ENCODE measurements at regions not wholly inside any gene's neighbourhood (a gene's known extent, or its start where the extent isn't known, plus 50 kb on each side); places are given as distances from the start of the nearest gene placed in this dataset.

- DNase-seq = no peak
- no peak overlapping the region for H3K4me3 ChIP-seq (ENCODE audit: low read depth, low read length)
- CTCF ChIA-PET = no interaction called here
- BruUV-seq (replicated peaks) = no TSS peak
- Mint-ChIP-seq H3K4me1 (ENCODE audit: low read depth, unreplicated experiment) (peaks cover 7% of the 10 kb centered on the region), H3K9me3 (ENCODE audit: unreplicated experiment) (peaks cover 22% of the 10 kb centered on the region), H3K27me3 (ENCODE audit: insufficient read depth, unreplicated experiment) (no peaks in the 10 kb centered on the region), H3K27ac (ENCODE audit: unreplicated experiment) (no peak overlapping the region), H3K36me3 (ENCODE audit: insufficient read depth, unreplicated experiment) (no peaks in the 10 kb centered on the region), H3K4me3 (ENCODE audit: unreplicated experiment) (no peak overlapping the region)
- peaks cover 18% of the 10 kb centered on the region for H3K4me1 ChIP-seq
- H3K9me3 ChIP-seq = no peaks in the 10 kb centered on the region
- intact Hi-C loops (cut with micrococcal nuclease; ENCODE audit: unreplicated experiment) = no loop called here
- no peaks in the 10 kb centered on the region for H3K27me3 ChIP-seq (replicated peaks; ENCODE audit: control insufficient read depth, insufficient read depth, low read length)
- POLR2A ChIA-PET = no interaction called here
- H3K36me3 ChIP-seq (ENCODE audit: control insufficient read depth, insufficient read depth, low read length) = no peaks in the 10 kb centered on the region
- no peak for TF ChIP-seq CTCF (IDR thresholded peaks at IDR 0.05; ENCODE audit: insufficient read depth in 1 of 2, low read depth in 1 of 2, low read length in 1 of 2, severe bottlenecking in 1 of 2, unreplicated experiment in 1 of 2)
These were observed 68.7 kb upstream of the NMNAT3 start for GRCh38 chr3:139746481-139746880.

DNA sequence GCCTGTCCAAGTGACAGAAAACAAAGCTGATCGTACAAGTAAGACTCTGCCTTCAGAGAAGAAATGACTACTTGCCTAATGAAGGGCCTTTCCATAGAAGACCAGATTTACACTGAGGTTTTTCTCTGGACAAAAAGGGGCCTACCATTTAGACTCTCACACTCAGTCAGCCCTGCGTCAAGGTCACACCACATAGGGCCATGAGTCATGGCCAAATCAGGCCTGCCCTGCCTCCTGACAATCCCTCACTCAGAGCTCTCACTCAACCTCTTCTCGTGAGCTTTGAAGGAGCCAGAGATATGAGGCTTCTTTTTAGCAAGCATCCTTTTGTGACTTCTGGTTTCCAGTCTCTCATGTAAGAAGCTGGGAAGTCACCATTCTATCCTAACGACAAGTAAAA is 68.1 kb upstream of the NMNAT3 start:
- Mint-ChIP-seq H3K27ac (ENCODE audit: unreplicated experiment) (no peak overlapping the region), H3K4me1 (ENCODE audit: low read depth, unreplicated experiment) (peaks cover 7% of the 10 kb centered on the region), H3K4me3 (ENCODE audit: unreplicated experiment) (no peak overlapping the region), H3K36me3 (ENCODE audit: insufficient read depth, unreplicated experiment) (no peaks in the 10 kb centered on the region), H3K9me3 (ENCODE audit: unreplicated experiment) (peaks cover 16% of the 10 kb centered on the region), H3K27me3 (ENCODE audit: insufficient read depth, unreplicated experiment) (no peaks in the 10 kb centered on the region)
- Histone ChIP-seq H3K27me3 (replicated peaks; ENCODE audit: control insufficient read depth, insufficient read depth, low read length) (no peaks in the 10 kb centered on the region), H3K4me3 (ENCODE audit: low read depth, low read length) (no peak overlapping the region), H3K36me3 (ENCODE audit: control insufficient read depth, insufficient read depth, low read length) (no peaks in the 10 kb centered on the region), H3K4me1 (peaks cover 18% of the 10 kb centered on the region), H3K9me3 (no peaks in the 10 kb centered on the region)
- ChIA-PET CTCF (no interaction called here), POLR2A (no interaction called here)
- no peak for TF ChIP-seq CTCF (IDR thresholded peaks at IDR 0.05; ENCODE audit: insufficient read depth in 1 of 2, low read depth in 1 of 2, low read length in 1 of 2, severe bottlenecking in 1 of 2, unreplicated experiment in 1 of 2)
- no peak for DNase-seq
- no TSS peak for BruUV-seq (replicated peaks)
- intact Hi-C loops (cut with micrococcal nuclease; ENCODE audit: unreplicated experiment) = no loop called here

DNA sequence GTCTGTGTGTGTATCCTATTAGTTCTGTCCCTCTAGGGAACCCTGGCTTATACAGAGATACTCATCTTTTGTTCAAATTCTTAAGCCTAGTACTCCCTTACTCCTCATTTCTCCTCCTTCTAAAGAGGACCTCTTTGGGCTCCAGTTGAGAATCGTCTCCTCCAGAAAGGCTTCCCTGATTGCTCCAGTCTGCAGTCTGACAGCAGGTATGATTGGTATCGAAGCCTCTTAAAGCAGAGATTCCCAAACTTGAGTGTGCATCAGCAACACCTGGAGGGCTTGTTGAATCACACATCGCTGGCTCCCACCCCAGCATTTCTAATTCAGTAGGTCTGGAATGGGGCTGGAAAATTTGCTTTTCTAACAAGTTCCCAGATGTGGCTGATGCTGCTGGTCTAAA is 60.9 kb upstream of the NMNAT3 start:
- intact Hi-C loops (cut with micrococcal nuclease; ENCODE audit: unreplicated experiment) = no loop called here
- ChIA-PET CTCF (no interaction called here), POLR2A (no interaction called here)
- no peak for DNase-seq
- Histone ChIP-seq H3K27me3 (replicated peaks; ENCODE audit: control insufficient read depth, insufficient read depth, low read length) (no peaks in the 10 kb centered on the region), H3K9me3 (no peaks in the 10 kb centered on the region), H3K36me3 (ENCODE audit: control insufficient read depth, insufficient read depth, low read length) (no peaks in the 10 kb centered on the region), H3K4me1 (no peaks in the 10 kb centered on the region), H3K4me3 (ENCODE audit: low read depth, low read length) (no peak overlapping the region)
- TF ChIP-seq CTCF (IDR thresholded peaks at IDR 0.05; ENCODE audit: insufficient read depth in 1 of 2, low read depth in 1 of 2, low read length in 1 of 2, severe bottlenecking in 1 of 2, unreplicated experiment in 1 of 2) = no peak
- no peaks in the 10 kb centered on the region for H3K36me3 Mint-ChIP-seq (ENCODE audit: insufficient read depth, unreplicated experiment)
- H3K27ac Mint-ChIP-seq (ENCODE audit: unreplicated experiment) = no peak overlapping the region
- no peaks in the 10 kb centered on the region for H3K9me3 Mint-ChIP-seq (ENCODE audit: unreplicated experiment)
- H3K27me3 Mint-ChIP-seq (ENCODE audit: insufficient read depth, unreplicated experiment) = no peaks in the 10 kb centered on the region
- no peak overlapping the region for H3K4me3 Mint-ChIP-seq (ENCODE audit: unreplicated experiment)
- H3K4me1 Mint-ChIP-seq (ENCODE audit: low read depth, unreplicated experiment) = no peaks in the 10 kb centered on the region
- no TSS peak for BruUV-seq (replicated peaks)
